SJCRH30 (cell line): ENCODE measurements at regions not wholly inside any gene's neighbourhood (a gene's known extent, or its start where the extent isn't known, plus 50 kb on each side); places are given as distances from the start of the nearest gene placed in this dataset.

Source experiments
- DNase-seq, 2 experiments: peaks; one replicate each; pipeline ENCODE4 v3.0.0-alpha.2; 2015 to 2020
- H3K27ac ChIP-seq: fragments of 250-450 bp; sonication (Bioruptor Pico); 2 replicates; pipeline ENCODE4 v1.5.1; 2020; ENCODE audit warnings: mild to moderate bottlenecking, moderate library complexity
- H3K27me3 ChIP-seq: fragments of 250-450 bp; sonication (Bioruptor Pico); 2 replicates; pipeline ENCODE4 v1.5.1; 2020; ENCODE audit warnings: mild to moderate bottlenecking, moderate library complexity
- H3K36me3 ChIP-seq: fragments of 250-450 bp; sonication (Bioruptor Pico); 2 replicates; pipeline ENCODE4 v1.5.1; 2020; ENCODE audit warnings: mild to moderate bottlenecking, moderate library complexity
- H3K4me1 ChIP-seq: fragments of 250-450 bp; sonication (Bioruptor Pico); 2 replicates; pipeline ENCODE4 v1.5.1; 2020; ENCODE audit warnings: mild to moderate bottlenecking, moderate library complexity
- H3K4me3 ChIP-seq: fragments of 250-450 bp; sonication (Bioruptor Pico); 2 replicates; pipeline ENCODE4 v1.5.1; 2020; ENCODE audit warnings: mild to moderate bottlenecking, moderate library complexity
- H3K9me3 ChIP-seq: fragments of 250-450 bp; sonication (Bioruptor Pico); replicated peaks from 2 replicates; pipeline ENCODE4 v1.5.1; 2020; ENCODE audit warnings: mild to moderate bottlenecking, moderate library complexity

DNA sequence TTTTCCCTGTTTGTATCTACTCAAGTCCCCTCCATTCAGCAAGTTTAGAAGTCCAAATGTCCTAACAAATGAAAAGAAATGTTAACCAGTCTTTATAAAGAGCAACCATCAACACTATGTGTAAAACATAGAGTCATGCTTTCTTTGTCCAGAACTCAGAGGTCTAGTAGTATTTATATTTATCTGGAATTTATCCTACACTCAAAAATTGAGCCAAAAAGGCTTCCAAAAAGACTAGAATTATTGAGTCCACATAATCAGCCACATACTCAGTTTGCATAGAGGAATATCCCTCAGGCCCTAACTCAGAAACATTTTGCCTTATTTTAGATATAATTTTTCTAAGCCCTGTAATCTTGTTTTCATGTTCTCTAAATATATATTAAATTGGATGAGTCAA is 455.0 kb downstream of the COL12A1 start:
- H3K9me3 ChIP-seq, result no peaks in the 10 kb centered on the region
- no peak for DNase-seq

DNA sequence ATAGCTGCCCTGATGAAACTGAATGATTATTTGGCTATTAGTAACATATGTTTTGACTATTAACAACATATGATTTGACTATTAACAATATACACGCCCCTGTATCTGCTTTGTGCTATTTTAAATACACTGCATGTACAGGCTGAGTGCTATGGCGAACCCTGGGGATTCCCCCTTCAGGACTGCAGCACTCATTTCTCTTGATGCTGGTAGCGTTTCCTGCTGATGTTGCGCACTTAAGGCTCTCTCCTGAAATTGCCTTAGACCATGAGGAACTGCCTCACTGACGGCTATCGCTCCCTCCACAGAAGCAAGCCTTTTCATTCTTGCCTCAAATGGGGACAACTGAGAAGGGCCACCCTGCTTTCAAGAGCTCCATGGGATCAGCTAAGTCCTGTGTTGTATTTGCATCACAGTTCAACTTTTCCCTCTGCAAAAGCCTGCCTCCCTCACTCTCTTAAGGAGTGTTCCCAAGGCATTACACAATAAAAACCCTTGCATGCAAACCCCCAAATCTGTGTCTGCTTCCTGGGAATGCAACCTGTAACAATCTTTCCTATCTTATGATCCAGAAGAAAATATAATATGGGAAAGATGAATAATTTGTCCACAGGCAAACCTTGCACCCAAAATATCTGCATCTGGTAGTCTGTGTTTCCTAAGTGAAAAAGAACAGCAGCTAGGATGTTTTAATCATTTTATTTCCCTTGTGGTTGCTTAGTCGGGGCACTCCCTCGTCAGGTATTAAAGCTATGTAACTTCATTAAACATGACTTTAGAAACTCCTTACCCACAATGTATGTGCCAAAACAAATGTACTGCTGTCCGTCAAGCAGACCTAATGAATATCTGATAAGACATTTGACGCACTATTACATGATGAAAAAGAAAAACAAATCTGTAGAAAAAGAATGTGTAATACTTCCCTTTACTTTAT is 456.4 kb downstream of the COL12A1 start:
- no peaks in the 10 kb centered on the region for H3K36me3 ChIP-seq
- H3K4me1 ChIP-seq, result no peaks in the 10 kb centered on the region
- H3K9me3 ChIP-seq, result no peaks in the 10 kb centered on the region
- no peak for DNase-seq
- no peaks in the 10 kb centered on the region for H3K27me3 ChIP-seq
- H3K27ac ChIP-seq, result no peak overlapping the region
- H3K4me3 ChIP-seq, result no peak overlapping the region

More for the DNA sequence above, 455.0 kb downstream of the COL12A1 start:
- no peaks in the 10 kb centered on the region for H3K36me3 ChIP-seq
- no peak overlapping the region for H3K4me3 ChIP-seq
- H3K27ac ChIP-seq, result no peak overlapping the region
- H3K27me3 ChIP-seq, result no peaks in the 10 kb centered on the region
- H3K4me1 ChIP-seq, result no peaks in the 10 kb centered on the region

DNA sequence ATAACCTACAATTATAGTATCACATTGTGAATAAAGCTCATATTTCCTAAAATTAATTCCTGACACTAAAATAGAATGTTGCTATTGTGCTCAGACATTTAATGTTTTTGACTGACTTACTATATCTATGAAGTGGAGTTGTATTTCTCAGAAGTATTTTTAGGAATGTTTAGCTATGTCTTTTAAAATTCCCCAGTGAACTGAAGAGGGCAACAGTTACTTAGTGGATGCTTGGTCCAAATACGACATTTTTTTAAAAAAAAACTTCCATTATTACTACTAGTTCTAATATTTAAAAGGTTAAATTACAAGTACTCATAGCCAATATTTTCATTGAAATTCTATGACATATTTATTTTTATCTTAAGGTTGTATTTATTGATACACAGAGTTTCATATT is 460.2 kb downstream of the COL12A1 start:
- Histone ChIP-seq H3K27ac (no peak overlapping the region), H3K4me1 (peaks cover 4% of the 10 kb centered on the region), H3K9me3 (no peaks in the 10 kb centered on the region), H3K36me3 (no peaks in the 10 kb centered on the region), H3K27me3 (no peaks in the 10 kb centered on the region), H3K4me3 (no peak overlapping the region)
- no peak for DNase-seq

DNA sequence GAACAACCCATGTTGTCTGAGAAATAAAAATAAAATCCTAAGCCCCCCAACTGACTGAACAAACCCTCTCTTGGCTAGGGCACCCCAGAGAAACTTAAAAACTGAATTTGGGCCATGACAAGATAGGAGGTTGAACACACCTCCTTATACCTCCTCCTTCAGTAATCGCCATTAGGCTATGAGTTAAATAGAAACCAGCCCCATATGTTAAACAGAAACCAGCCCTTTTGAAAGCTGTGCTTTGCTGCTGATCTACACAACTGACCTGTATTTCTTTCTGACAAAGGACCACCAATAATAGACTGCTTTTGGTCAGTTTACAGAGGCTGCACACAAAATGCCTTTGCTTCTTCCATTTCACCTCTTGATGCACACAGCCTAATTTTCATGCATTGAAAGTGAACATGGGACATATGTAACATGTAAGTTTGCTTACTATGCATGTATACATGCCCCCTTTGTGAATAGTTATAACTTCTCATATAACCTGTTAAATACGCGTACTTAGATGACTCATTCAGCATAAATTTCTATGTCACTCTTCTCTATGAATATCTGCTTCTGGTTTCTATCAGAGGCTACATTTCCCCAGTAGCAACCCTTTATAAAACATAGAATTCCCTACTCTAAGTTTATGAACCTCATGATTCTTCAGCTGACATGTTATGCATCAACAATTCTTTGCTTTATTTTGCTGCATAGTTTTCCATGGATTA is 462.9 kb downstream of the COL12A1 start:
- no peaks in the 10 kb centered on the region for H3K36me3 ChIP-seq
- no peaks in the 10 kb centered on the region for H3K27me3 ChIP-seq
- peaks cover 4% of the 10 kb centered on the region for H3K4me1 ChIP-seq
- H3K4me3 ChIP-seq, result no peak overlapping the region
- H3K27ac ChIP-seq, result no peak overlapping the region
- no peaks in the 10 kb centered on the region for H3K9me3 ChIP-seq
- no peak for DNase-seq

DNA sequence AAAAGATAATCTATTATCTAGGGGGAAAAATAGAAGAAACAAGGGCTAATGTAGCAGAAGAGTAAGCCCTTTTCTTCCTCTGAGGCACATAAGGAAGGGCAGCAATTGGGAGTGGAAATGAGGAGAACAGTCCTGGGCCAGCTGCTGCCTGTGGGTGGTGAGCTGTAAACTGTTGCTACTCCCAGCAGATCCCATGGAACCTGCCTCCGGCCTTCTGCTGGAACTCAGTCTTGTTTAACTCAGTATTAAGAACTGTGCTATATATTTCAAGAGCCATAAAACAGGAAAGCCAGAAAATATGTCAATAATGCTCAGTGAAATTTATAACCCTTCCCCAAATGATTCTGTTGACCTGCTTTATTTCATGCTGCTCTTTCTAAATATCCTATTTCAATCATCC is 464.2 kb downstream of the COL12A1 start:
- H3K4me3 ChIP-seq, result peak overlapping the region; percentile 13; the same call in 1 of the 2 replicates
- peaks cover 5% of the 10 kb centered on the region for H3K9me3 ChIP-seq
- H3K36me3 ChIP-seq, result no peaks in the 10 kb centered on the region
- peak; percentile 54 to 73 for DNase-seq
- peaks cover 4% of the 10 kb centered on the region for H3K4me1 ChIP-seq
- H3K27me3 ChIP-seq, result no peaks in the 10 kb centered on the region
- peak overlapping the region; percentile 76 for H3K27ac ChIP-seq

DNA sequence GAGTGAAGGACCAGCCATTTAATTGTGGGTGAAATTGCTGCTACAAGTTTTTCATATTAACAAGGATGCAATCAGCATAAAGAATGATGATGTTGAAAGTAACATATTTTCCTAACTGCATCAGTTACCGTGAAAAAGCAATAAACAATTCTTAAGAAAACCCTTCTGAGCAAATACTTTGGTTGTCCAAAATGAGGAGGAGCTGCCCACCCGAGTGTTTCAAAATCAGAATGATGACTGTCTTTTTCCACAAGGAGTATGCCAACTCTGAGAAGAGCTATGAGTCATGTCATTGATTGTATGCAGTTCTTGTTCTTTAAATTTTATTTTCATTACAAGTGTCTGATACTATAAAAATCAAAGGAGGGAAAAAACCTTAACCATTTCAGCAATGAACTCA is 470.5 kb downstream of the COL12A1 start:
- Histone ChIP-seq H3K4me3 (no peak overlapping the region), H3K27ac (no peak overlapping the region), H3K36me3 (no peaks in the 10 kb centered on the region), H3K27me3 (no peaks in the 10 kb centered on the region), H3K4me1 (peaks cover 27% of the 10 kb centered on the region), H3K9me3 (peaks cover 14% of the 10 kb centered on the region)
- no peak for DNase-seq

DNA sequence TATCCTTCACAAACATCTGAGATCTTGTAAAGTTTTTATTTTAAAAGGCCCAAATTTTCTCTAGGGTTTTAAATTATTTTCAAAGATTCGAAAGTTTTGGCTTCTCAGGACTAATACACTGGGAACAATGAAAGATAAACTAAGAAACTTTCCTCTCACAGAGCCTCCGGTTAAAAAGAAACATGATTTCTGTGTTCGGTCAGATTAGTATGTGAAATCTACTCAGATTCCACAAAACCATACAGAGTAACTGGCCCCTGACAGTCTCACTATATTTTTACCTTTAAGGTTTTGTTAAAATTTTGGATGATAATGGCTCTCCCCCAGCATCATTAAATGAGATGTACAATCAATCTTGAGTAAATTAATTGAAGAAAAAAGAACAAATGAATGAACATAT is 471.0 kb downstream of the COL12A1 start:
- Histone ChIP-seq H3K36me3 (no peaks in the 10 kb centered on the region), H3K9me3 (peaks cover 14% of the 10 kb centered on the region), H3K27me3 (no peaks in the 10 kb centered on the region), H3K4me1 (peaks cover 31% of the 10 kb centered on the region), H3K4me3 (no peak overlapping the region), H3K27ac (no peak overlapping the region)
- DNase-seq, result no peak

DNA sequence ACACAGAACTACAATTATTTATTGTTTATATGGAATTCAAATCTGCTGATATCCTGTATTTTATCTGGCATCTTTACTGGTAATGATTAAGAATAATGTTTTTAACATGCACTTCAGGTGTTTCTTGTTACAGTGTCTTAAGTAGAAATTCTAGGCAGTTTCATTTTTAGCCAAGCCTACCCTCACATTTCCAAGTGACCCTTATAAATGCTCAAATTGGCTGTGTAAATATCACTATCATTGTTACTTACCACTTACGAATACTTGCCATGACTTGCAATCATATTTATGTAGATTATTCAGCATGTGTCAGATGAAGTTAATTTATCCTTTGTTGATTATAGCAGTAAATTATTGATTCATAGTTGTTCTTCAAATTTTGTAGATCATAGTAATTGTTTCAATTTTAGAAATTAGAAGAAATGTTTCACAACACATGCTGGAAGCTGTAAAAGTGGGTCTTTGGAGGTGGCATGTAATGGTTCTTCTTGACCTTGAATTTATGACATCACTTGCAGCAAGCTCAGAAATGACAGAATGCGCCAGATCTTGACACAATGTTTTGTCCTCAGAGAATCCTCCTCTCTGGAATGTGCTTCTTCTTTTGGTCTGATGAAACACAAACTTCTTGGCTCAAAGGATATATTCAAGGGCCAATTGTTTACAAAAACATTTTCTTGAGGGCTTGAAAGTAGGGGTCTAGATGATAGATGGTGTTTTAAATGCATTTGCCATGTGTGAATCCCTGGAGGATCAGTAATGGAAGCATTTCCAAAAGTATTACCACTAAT is 471.8 kb downstream of the COL12A1 start:
- no peak for DNase-seq
- H3K4me1 ChIP-seq, result peaks cover 31% of the 10 kb centered on the region
- no peak overlapping the region for H3K27ac ChIP-seq
- H3K36me3 ChIP-seq, result no peaks in the 10 kb centered on the region
- H3K9me3 ChIP-seq, result peaks cover 14% of the 10 kb centered on the region
- no peaks in the 10 kb centered on the region for H3K27me3 ChIP-seq
- no peak overlapping the region for H3K4me3 ChIP-seq

DNA sequence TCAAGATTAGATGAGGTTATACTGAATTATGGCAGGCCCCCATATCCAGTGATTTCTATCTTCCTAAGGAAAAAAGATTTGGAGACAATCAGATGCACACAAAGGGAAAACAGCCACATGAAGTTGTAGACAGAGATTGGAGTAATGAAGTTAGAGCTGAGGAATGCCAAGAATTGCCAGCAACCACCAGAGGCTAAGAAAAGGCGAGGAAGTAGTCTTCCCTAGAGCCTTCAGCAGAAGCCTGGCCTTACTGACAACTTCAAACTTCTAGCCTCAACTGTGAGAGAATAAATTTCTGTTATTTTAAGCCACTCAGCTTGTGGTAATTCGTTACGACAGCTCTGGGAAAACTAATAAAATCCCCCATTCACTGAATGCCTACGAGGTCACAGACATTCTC is 473.9 kb downstream of the COL12A1 start:
- Histone ChIP-seq H3K27ac (peak overlapping the region; percentile 92), H3K4me3 (no peak overlapping the region), H3K27me3 (no peaks in the 10 kb centered on the region), H3K4me1 (peaks cover 31% of the 10 kb centered on the region), H3K9me3 (peaks cover 12% of the 10 kb centered on the region), H3K36me3 (no peaks in the 10 kb centered on the region)
- DNase-seq, result peak; percentile 60 to 79

DNA sequence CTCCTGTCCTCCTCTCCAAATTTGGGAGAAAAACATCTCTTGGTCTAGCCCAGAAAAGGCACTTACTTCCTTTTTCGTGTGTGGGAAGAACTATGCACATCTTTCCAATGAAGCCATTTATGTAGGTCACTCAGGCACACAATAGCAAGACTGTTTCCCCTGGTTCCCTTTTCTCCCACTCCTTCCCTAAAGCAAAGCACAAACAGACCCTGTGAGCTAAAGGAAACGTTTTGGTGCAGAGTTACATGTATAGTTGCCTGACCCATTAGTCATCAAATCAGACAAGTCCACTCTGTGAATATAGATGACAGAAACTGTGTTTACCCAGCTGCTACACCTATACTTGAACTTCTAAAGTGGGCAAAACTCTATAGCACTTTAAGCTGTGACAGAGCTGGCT is 474.6 kb downstream of the COL12A1 start:
- Histone ChIP-seq H3K27me3 (no peaks in the 10 kb centered on the region), H3K4me1 (peaks cover 31% of the 10 kb centered on the region), H3K36me3 (no peaks in the 10 kb centered on the region), H3K9me3 (peaks cover 5% of the 10 kb centered on the region; the same call in 1 of the 2 replicates), H3K4me3 (no peak overlapping the region), H3K27ac (peak overlapping the region; percentile 92)
- peak; percentile 85 to 98 for DNase-seq

DNA sequence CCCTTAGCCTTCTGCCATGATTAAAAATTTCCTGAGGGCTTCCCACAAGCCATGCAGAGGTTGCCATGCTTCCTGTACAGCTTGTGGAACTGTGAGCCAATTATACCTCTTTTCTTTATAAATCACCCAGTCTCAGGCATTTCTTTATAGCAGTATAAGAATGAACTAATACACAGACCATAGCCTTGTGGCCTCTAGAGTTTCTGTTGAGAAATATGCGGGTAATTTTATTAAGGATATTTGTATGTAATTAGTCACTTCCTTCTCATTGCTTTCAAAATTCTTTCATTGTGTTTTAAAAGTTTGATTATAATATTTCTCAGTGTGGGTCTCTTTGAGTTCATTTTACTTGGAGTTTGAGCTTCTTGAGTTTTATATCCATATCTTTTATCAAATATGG is 484.9 kb downstream of the COL12A1 start:
- Histone ChIP-seq H3K27me3 (no peaks in the 10 kb centered on the region), H3K27ac (no peak overlapping the region), H3K4me1 (peaks cover 5% of the 10 kb centered on the region), H3K36me3 (no peaks in the 10 kb centered on the region), H3K4me3 (no peak overlapping the region), H3K9me3 (peaks cover 14% of the 10 kb centered on the region)
- no peak for DNase-seq

DNA sequence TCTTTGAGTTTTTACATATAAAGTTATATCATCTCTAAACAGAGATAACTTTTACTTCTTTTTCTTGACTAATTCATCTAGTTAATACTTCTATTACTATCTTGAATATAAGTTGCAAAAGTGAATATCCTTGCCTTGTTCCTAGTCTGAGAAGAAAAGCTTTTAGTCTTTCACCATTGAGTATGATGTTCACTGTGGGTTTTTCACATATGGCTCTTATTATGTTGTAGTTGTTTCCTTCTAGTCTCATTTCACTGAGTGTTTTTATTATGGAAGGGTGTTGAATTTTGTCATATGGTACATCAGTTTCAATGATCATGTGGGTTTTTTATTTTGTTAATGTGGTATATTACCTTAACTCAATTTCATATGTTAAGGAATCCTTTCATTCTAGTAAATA is 488.3 kb downstream of the COL12A1 start:
- Histone ChIP-seq H3K4me3 (no peak overlapping the region), H3K27ac (no peak overlapping the region), H3K27me3 (no peaks in the 10 kb centered on the region), H3K9me3 (peaks cover 7% of the 10 kb centered on the region; the same call in 1 of the 2 replicates), H3K36me3 (no peaks in the 10 kb centered on the region), H3K4me1 (peaks cover 12% of the 10 kb centered on the region)
- DNase-seq, result no peak

DNA sequence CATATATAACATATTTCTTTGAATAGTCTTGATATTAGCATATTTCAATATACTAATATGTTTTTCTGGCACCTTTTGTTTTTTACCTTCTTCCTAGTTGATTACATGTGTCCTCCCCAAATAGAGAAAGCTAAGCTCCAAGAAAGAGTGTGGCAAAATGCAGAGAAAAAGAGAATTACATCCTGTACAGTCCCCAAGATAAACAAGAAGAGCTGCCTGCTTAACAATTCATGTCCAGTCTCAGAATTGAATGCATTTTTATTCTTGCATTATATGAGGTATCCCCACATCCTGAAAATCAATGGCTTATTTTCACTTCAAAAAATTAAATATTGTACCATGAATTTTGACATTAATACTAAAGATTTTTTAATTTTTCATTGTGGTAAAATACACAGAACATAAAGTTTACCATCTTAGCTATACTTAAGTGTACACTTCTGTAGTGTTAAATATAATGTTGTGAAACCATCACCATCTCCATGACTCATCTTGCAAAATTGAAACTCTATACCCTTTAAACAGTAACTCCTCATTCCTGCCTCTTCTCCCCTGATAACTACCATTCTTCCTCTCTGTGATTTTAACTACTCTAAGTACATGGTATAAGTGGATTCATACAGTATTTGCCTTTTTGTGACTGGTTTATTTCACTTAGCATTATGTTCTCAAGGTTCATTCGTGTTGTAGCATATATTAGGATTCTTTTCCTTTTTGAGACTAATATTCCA is 490.3 kb downstream of the COL12A1 start:
- Histone ChIP-seq H3K36me3 (no peaks in the 10 kb centered on the region), H3K4me3 (no peak overlapping the region), H3K27me3 (no peaks in the 10 kb centered on the region), H3K9me3 (peaks cover 2% of the 10 kb centered on the region), H3K4me1 (peaks cover 9% of the 10 kb centered on the region), H3K27ac (no peak overlapping the region)
- DNase-seq, result peak in 1 of 2 experiments; percentile 33

DNA sequence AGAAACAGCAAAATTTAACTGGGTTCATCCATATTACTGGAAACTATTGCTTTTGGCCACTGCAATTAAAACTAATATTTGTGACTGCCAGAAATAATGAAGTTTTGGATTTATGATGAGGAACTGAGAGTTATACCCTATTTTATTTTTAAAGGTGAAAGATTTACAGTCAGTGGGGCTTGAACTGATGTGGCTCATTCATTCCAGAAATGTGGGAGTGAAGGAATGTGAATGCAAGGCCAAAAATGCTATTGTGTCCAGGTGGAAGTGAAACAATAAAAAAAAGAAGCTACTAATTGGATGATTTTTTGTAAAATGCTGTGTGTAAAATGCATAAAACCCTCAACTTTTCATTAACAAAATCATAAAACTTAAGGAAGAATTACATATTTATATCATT is 491.9 kb downstream of the COL12A1 start:
- Histone ChIP-seq H3K27ac (no peak overlapping the region), H3K27me3 (no peaks in the 10 kb centered on the region), H3K36me3 (no peaks in the 10 kb centered on the region), H3K9me3 (peaks cover 2% of the 10 kb centered on the region; the same call in 1 of the 2 replicates), H3K4me1 (peaks cover 9% of the 10 kb centered on the region), H3K4me3 (no peak overlapping the region)
- DNase-seq, result no peak
